ENCODE measurements at regions not wholly inside any gene's neighbourhood (a gene's known extent, or its start where the extent isn't known, plus 50 kb on each side); places are given as distances from the start of the nearest gene placed in this dataset.

DNA sequence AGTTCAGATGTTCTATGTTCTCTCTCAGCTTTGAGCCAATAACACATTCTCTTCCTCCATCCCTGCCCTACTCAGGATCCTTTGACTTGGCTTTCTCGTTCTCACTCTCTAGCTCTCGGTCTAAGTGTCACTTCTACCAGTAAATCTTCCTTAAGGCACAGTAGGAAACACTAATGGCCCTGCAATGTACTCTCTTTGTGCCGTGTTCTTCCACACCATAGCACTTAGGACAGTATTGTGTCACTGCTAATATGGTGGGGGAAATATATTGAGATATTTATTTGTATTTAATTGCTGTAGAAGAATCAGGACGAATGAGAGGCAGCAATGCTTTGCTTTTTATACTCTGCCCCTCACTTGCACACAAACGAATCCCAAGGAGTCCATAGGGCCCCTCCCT lies 493.1 kb downstream of the SHISA9 start:
- no peak for DNase-seq

DNA sequence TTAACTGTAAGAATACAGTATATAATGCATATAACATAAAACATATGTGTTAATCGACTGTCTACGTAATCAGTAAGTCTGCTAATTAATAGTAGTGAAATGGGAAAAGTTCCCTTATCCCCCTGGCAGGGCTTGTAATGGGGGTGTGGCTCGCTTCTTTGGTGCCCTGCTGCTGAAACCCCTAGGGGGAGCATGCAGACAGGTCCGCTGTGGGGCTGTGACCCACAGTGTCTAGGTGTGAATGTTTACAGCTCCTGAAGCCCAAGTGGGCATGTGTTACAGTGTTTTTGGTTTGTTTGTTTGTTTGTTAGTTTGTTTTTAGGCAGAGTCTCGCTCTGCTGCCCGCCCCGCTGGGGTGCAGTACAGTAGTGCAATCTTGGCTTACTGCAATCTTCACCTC lies 495.7 kb downstream of the SHISA9 start:
- no peak for DNase-seq

DNA sequence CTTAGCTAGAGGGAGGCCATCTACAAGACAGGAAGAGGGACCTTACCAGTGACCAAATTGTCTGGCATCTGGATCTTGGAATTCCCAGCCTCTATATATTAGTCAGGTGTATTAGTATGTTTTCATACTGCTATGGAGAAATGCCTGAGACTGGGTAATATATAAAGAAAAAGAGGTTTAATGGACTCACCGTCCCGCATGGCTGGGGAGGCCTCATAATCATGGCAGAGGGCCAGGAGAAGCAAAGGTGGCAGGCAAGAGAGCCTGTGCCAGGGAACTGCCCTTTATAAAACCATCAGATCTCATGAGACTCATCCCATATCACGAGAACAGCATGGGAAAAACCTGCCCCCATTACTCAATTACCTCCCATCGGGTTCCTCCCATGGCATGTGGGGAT lies 500.2 kb downstream of the SHISA9 start:
- no peak for DNase-seq

DNA sequence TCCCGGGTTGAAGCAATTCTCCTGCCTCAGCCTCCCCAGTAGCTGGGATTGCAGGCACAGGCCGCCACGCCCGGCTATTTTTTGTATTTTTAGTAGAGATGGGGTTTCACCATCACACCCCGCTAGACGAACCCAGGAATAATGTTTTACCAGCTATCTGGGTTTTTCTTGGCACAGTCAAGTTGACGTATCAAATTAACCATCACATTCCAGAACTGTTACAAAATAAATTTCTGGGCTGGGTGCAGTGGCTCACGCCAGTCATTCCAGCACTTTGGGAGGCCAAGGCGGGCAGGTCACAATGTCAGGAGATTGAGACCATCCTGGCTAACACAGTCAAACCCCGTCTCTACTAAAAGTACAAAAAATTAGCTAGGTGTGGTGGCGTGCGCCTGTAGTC lies 501.2 kb downstream of the SHISA9 start:
- DNase-seq: no peak

DNA sequence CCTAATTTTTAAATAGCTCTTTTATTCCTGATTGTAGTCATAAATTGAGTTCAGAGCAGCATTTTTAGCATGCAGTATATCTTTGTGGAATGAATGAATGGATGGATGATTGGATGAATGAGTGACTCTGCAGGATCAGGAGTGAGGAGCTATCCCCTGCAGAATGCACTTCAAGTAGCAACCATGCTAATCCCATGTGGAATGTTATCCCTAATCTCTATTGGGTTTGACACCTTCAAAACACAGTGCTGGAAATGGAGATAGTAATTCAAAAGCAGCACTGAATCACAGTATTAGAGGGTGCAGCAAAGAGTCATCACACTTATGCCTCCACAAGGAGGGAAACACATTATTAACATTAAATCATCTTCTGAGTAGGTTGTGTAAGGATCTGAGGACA lies 501.9 kb downstream of the SHISA9 start:
- DNase-seq: no peak

DNA sequence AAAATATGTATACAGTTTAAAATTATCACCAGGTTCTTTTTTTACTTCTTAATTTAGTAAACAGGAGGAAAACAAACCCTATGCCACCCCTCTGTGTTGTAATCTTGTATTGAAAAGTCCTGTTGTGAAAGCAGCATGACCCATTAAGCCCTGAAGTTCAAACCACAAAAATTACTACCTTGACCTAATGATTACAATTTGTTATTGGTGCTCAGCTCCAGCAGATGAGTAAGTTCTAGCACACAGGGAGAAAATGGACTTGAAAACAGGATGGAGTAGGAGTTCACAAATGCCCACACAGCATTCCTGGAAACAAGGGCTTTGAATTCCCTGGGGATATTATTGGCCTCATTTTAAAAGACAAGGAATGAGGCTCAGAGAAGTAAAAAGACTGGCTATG lies 505.8 kb upstream of the ERCC4 start:
- DNase-seq: no peak

DNA sequence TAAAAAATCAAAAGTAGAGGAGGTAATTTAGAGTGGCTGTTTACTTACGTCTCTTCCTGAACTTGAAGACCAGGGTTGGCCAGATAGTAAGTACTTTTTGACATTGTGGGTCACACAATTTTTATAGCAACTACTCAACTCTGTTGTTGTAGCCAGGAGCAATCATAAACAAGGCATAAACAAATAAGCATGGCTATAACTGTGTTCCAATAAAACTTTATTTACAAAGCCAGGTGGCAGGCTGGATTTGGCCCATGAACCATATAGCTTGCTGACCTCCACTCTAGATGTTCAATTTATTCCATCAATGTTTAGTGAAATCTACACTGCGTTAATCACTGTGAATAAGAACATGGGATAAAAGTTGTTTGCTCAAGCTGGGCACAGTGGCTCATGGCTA lies 500.4 kb upstream of the ERCC4 start:
- DNase-seq: no peak

DNA sequence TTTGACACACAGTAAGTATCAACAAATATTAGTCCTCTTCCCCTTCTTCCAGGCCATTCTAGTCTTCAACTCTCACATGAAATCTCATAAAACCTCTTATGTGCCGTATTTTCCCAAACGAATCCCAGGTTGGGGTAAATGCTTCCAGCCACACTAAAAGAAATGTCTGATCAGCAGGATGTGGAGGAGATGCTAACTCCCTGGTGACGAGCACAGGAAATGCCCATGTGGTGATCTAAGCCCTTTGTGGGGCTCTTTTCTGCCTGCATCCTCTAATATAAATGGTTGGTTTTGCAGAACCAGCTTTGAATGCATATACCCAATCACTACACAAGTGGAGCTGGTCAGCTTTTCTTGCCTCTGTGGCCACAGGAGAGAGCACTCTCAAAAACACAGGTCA lies 498.2 kb upstream of the ERCC4 start:
- no peak for DNase-seq

DNA sequence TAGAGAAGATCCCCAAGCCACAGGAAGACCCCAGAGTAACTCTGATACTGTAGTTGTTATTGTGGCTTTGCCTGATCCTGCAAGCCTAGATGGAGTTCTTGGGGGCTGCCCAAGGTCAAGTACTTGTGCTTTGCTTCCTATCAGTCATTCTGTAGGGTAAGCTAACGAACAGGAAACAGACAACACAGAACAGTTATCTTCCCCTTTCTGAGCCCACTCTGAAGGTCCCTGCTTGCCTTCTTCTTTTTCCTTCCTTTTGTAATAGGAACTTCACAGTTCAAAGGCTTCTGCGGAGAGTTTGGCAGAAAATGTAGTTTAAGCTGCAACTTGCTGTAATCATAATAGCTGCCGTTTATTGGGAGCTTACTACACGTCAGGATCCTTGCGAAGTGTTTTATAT lies 494.1 kb upstream of the ERCC4 start:
- DNase-seq: no peak

DNA sequence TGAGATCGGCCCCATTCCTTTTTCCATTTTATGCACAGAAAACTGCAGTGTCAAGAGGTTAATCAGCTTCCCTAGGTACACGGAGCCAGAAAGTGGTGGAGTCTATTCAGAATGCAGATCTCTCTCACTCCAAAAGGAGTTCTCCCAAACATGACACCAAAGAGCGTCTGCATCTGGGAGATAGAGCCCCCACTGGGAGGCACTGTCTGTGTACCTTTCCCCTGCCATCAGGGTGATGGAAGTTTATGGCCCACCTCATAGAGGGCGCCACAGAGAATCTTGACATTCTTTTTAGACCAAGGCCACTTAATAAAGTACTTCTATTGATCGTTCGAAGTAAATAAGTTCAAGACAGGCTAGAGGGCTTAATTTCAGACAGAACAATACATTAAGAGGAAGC lies 493.7 kb upstream of the ERCC4 start:
- no peak for DNase-seq

DNA sequence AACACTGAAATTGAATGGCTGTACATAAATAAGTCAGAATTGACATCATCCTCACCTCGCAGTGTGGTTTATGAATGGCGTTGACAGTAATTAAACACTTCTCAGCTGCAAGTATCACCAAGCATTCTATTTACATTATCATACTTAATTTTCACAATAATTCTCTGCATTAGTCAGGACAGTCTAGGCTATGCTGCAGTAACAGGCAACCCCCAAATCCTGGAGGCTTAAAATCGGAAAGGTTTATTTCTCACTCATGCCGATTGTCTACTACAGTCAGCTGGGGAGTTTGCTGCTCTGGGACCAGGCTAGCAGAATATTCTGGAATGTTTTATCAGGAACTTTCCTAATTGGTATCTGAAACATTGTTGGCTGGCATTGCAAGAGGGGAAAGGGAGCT lies 493.2 kb upstream of the ERCC4 start:
- DNase-seq: no peak

DNA sequence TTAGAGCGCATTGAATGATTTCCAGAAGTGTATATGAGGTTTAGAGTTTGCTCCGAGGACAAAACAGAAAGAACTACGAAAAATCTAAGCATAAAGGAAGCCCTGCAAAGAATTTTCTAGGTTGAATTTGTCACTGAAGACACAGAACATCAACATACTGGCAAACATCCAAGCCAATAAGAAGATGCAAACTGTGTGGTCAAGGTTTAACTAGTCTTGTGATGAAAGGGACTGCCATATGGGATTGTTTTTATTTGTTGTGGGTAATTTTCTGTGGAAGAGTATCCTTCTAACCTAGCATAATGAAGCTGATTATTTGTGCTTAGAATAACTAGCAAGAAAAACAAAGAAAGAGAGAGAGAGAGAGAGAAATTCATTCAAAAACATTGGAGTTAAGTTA lies 492.0 kb upstream of the ERCC4 start:
- DNase-seq: no peak

DNA sequence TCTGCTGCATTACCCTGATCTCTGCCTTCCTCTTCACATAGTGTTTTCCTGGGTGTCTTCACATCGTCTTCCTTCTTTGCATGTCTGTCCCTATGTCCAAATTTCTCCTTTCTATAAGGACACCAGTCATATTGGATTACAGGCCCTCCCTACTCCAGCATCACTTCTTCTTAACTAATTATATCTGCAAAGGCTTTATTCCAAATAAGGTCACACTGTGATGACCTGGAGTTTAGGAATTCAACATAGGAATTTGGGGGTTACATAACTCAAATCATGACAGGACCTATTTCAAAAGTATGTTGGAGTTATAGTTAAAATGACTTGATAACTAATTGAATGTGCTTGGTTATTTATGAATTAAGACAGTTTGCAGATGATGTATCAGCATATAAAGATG lies 490.5 kb upstream of the ERCC4 start:
- DNase-seq: no peak

DNA sequence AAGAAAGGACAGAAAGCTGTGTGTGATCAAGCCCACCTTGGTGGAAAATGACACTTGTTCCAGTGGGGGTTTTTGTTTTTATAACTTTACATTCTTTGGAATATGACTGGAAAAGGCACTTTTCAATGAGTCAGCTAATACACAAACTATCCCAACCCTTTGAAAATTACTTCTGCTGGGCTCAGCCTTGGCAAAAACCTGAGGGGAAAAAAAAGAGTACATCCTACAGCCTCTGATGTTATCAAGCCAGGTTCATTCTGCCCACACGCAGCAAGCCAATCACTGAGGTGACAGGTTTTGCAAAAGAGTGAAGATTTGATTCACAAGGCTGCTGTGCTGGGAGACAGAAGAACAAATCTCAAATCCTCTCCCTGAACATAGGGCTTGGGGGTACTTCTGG lies 484.5 kb upstream of the ERCC4 start:
- DNase-seq: no peak

DNA sequence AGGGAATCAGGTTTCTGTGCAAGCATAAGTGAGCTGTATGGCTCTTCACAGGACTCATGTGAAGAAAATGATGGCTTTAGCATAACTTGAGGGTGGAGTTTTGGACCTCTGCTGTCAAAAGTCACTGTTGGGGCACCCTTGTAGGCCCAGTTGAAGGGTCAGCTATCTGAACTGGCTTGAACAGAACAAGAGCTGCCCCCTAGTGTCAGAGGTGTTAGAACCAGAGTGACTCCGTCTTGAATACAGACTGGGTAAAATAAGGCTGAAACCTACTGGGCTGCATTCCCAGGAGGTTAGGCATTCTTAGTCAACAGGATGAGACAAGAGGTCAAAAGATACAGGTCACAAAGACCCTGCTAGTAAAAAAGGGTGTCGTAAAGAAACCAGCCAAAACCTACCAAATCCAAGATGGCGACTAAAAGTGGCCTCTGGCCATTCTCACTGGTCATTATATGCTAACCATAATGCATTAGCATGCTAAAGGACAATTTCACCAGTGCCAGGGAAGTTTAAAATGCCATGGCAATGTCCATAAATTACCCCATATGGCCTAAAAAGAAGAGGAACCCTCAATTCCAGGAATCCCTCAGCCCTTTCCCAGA lies 484.0 kb upstream of the ERCC4 start:
- DNase-seq: no peak

DNA sequence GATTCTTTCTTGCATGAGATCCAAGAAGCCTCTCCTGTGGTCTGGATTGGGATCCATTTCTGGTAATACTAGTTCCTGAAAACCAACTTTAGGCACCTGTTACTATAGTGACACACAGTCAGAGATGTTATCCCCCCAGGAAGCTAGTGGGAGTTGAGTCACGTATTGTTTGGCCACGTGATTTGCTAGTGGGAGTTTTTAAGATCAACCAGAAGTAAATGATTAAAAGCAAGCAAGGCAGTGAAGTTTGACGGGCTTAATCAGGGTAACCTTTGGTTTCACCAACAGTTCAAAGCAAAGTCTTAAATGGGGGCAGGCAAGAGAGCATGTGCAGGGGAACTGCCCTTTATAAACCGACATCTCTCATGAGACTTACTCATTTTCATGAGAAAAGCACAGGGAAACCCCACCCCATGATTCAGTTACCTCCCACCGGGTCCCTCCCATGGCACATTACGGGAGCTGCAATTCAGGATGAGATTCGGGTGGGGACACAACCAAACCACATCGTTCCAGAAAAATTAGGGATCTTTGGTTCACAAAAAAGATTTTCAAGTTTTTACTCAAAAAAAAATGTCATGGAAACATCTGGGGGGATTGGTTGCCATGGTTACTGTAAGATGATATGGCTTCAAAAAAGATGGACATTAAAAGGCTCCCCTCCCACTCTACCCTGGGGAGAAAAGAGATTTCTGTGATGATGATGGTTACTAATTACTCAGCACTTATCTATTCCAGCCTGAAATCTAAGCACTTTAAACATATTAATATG lies 483.1 kb upstream of the ERCC4 start:
- DNase-seq: no peak

DNA sequence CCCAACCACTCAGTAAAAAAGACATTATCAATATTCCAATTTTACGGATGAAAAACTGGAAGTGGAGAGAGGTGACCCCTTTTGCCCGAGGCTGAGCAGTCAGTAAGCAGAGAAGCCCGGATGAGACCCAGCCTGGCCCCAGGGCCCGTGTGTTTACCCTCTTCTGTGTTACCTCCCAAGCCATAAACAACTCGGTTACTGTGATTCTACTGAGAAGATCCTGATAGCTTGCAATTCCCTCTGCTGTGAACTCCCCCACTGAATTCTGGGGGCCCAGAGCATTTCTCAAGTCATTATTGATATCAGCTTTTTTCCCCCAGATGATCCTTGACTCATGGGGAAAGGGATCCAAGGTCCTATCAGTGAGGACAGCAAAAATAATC lies 482.6 kb upstream of the ERCC4 start:
- DNase-seq: no peak

DNA sequence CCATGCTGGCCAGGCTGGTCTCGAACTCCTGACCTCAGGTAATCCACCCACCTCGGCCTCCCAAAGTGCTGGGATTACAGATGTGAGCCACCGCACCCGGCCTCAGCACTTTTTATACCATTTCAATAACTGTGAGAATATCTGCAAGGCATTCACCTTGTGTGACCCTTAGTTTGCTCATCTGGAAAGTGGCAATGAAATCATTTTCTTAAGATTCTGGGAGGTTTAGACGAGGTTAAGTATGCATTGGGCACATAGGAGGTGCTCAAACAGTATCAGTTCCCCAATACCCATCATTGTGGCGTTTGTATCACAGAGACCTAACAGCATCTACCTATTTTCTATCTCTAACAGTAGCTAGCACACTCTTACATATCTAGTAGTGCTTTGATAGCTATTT lies 481.9 kb upstream of the ERCC4 start:
- no peak for DNase-seq

DNA sequence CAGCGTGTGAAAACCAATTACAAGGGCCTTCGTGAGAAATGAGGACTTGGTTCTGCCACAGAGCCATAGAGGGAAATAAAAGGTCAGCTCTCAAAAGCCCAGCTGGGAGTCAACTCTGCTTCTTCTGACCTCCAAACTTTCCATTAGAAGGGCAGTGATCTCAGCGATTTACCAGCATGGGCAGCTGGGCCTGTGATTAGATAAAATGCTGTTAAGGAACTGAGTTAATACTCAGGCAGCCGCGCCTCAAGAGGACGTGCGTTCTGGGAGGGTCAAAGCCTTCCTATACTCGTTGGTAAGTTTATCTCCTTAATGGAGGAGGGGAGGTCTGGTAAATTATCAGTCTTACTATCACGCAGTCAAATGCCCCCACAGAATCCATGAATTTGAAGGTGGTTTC lies 480.2 kb upstream of the ERCC4 start:
- no peak for DNase-seq

DNA sequence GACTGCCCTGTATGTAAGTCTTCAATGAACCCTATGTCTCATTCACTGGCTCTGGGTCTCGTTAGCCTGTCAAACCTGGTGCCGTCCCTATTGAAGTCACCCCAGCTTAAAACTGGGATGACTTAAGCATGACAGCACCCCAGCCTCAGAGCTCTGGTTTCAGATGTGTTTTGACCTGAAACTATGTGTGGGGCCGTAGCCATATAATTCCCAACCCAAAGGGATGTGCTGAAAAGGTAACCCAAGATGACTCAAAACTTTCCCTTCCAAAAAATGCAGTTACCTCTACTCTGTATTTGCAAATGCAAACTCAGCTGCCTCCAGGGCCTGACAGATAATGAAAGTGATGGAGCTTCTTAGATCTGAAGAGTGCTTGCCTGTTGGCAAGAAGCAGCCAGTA lies 478.3 kb upstream of the ERCC4 start:
- DNase-seq: no peak

DNA sequence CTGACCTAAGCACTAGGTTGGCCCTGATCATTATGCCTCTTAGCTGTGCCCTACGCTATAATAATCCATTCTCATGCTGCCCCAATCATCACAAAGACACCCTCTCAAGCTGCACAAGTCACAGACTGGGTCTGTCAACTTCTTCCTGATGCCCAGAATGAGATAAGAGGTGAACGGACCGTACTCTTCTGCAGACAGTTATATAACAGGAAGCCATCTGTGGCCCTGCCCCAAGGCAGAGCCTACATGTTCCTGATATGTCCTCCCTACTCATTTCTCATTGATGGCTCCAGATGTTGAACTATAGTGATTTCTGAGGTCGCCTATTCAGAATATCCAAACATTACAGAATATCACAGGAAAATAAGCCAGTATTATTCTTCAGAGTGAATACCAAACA lies 471.6 kb upstream of the ERCC4 start:
- DNase-seq: no peak

DNA sequence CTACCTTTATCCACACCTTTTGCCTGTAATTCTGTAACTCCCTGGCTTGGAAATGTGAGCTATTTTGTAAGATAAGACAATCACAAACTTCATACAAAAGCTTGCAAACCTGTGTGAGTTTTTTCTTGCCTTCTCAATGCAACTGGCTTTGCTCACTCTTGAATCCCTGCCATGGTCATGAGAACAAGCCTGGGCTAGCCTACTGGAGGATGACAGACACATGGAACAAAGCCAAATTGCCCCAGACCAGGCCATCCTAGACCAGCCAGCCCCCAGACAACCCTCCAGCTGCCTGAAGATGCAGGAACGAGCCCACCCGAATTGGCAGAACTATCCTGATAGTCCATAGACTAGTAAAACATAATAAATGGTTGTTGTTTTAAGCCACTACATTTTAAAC lies 466.6 kb upstream of the ERCC4 start:
- no peak for DNase-seq

DNA sequence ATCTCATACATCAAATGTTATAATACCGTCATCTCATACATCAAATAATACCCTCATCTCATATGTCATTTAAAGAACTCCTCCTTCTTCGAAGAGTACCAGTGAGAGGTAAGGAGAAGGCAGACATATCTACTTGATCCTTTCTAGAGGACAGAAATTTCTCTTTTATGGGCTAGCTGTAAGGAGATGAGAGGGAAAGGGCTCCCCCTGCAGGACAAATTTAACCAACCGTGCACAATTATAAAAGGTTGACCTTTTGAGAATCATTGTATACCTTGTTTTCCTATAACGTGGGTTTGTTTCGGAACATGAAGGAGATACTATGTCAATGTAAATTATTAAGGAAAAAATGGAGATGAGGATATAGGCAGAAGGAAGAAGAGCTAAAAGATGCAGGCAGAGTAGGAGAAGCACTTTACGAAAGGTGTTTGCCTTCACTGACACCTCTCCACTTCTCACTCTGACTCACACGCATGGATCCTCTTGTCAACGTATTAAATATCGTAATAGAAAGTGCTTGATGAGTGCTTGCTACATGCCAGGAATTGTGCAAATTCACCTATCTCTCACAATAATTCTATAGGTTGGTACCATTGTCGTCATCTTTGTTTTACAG lies 465.9 kb upstream of the ERCC4 start:
- no peak for DNase-seq

DNA sequence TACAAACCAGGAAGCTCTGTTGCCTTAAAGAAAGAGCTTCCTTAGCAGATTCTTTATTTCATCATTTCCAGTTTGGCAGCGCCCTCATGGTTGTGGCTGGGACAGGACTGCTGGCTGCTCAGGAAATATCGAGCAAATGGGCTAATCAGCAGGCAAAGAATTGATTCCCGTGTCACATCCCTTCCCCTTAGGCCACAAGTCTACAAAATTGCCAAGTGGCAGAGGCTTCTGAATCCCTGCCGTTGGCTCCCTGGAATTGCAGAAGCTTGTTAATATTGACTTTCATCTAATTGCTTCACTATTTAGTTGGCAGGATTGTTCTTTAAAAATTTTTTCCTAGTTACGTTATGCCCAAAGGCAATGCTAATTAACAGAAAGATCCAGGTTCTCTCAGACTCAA lies 456.3 kb upstream of the ERCC4 start:
- no peak for DNase-seq

DNA sequence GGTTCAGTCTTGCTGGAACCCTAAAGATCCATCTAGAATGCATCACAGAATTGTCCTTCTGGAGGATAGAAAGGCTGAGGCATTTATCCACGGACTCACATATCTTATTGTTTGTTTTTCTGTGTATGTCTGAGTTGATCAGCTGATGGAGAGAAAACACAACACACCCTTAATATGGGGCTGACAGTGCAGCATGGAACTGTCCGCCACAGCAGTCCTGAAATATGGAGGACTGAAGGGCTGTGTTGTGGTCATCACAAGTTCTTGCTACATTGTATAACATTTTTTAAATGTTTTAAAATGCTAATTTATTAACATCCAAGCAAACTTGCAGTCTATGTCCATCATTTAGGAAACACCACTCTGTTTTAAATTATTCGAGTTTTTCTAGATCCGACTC lies 448.9 kb upstream of the ERCC4 start:
- no peak for DNase-seq

All from NCI-H2107 (cell line).